ENCODE measurements at regions not wholly inside any gene's neighbourhood (a gene's known extent, or its start where the extent isn't known, plus 50 kb on each side); places are given as distances from the start of the nearest gene placed in this dataset.

GRCh38 chr2:40507432-40507831 lies 55.5 kb upstream of the SLC8A1 start:
- DNase-seq = no peak

DNA sequence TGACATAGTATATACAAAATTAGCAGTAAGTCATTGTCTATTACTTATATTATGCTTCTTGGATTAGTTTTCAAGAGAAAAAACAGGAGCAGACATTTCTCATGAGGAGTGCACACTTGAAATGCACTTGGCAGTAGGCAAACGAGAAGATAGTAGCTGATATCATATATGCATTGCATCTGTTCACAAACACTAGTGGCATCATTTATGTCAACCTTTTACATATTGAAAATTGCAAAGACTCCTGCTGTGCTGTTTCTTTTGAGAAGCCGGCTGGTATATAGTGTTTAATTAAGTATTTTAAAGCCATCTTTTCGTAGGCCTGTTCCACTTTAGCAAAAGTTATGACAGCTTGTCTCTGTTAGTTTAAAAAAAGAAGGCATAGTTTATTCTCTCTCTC lies 58.4 kb upstream of the SLC8A1 start:
- no peak for DNase-seq

- no peak for DNase-seq
Measured at GRCh38 chr2:40511661-40512213, 59.8 kb upstream of the SLC8A1 start.

GRCh38 chr2:40512256-40512655 lies 60.4 kb upstream of the SLC8A1 start:
- DNase-seq = no peak

DNA sequence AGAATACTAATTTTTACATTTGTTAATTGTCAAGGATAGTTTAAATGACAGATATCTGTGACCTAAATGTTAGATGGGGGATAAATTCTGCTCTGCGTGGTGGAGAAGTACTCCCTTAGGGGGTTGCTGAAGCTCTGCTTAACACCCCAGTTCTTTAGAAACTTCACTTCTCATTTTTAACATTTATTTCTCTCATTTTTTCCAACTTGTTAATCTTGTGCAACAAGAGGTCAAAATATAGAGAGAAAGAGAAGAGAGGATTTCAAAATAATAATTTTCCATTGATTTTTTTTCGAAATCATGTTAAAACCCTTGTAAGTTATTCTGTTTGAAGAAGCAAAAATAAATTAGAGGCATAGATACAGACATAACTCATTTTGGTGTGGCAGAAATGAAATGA lies 61.3 kb upstream of the SLC8A1 start:
- no peak for DNase-seq

- no peak for DNase-seq
Measured at GRCh38 chr2:40516604-40517003, 64.7 kb upstream of the SLC8A1 start.

DNA sequence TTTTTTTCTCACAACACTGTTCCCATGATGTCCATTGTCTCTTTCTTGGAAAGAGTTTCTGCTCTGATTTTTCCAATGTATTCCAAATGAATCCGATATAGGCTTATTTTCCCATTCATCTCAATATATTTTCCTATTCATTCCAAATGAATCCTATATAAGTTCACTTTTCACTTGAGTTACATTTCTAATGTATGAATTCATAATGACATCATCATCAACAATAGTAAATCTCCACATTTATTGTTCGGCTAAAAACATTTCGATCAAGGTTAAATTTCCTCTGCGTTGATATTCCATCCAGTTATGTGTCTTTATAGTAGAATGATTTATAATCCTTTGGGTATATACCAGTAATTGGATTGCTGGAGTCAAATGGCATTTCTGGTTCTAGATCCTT lies 76.7 kb upstream of the SLC8A1 start:
- DNase-seq = no peak

GRCh38 chr2:40531359-40531758 lies 79.5 kb upstream of the SLC8A1 start:
- no peak for DNase-seq

DNA sequence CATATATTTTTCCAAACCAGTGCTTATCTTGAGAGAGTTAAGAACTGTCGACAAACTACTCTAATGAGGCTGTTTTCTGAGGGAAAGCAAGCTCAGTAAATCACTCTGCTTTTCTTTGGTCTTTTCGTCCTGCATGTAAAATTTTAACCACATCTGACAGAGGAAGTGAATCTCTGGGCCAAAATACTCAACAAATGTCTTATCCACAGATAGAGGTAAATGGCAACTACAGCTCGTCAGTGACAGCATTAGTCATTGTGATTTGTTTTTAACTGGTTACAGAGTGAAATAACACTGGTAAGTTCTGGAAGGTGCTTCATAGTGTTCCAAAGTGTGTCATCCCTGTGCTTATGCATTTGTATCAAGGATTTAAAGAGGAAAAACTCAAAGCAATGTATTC lies 82.6 kb upstream of the SLC8A1 start:
- no peak for DNase-seq

- no peak for DNase-seq
Measured at GRCh38 chr2:40535972-40536371, 84.1 kb upstream of the SLC8A1 start.

DNA sequence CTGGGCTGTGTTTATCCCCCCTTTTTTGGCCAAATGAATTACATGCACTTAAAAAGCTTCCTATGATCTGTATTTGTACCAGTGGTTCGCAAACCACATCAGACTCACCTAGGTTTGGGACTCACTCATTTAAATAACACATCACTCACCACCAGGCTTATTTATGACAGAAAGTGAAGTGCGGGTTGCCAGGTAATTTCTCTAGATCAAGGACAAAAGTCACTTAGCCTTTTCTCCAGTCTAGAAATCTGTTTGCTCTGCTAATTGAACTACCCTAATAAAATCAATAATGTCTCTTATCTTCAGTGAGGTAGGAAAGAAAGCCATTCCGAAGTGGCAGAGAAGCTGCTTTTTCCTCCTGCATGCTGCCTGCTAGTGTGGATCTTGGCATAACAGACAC lies 88.1 kb upstream of the SLC8A1 start:
- DNase-seq = no peak

GRCh38 chr2:40543381-40543780 lies 91.5 kb upstream of the SLC8A1 start:
- DNase-seq = no peak

DNA sequence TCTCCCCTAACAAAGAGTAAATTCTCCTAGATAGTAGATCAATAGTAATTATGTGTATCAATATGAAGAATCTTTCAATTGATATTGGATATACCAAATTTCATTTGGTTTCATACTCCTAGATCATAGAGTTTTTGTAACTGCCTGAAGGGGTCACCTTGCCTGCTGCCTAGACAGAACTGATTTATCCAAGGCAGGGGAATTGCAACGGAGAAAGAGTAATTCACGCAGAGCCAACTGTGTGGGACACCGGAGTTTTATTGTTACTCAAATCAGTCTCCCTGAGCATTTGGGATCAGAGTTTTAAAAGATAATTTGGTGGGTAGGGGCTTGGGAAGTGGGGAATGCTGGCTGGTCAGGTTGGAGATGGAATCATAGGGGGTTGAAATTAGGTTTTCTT lies 92.2 kb upstream of the SLC8A1 start:
- DNase-seq = no peak

- no peak for DNase-seq
Measured at GRCh38 chr2:40545645-40546044, 93.8 kb upstream of the SLC8A1 start.

DNA sequence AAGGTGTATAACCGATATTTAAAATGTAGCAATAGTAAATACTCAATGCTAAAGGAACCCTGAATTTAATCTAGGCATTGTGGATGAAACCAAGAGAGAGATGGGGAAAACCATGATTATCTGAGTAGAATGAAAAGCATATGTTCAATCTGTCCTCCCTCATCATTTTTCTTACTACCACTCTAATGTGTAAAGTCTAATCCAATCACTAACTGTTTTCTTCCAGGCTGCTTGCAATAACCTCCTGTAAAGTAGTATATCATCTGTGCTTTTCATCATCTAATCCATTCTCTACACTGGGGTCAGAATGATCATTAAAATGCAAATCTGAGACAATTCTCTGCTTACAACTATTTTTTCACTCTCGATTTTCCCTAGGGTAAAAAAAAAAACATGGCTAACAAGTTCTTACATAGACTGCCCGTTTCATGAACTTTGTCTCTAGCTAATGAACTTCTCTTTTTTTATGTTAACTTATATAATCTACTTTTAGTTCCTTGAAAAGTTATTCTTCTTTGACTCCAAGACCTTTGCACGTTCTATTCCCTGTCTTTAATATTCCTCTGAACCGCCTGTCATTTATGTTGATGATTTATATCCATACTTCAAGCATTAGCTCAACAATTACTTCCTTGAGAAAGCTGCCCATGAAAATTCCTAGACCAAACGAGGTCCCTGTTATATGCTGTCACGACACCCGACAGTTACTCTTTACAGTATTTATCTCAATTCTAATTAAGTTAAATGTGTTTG lies 94.7 kb upstream of the SLC8A1 start:
- DNase-seq = no peak

DNA sequence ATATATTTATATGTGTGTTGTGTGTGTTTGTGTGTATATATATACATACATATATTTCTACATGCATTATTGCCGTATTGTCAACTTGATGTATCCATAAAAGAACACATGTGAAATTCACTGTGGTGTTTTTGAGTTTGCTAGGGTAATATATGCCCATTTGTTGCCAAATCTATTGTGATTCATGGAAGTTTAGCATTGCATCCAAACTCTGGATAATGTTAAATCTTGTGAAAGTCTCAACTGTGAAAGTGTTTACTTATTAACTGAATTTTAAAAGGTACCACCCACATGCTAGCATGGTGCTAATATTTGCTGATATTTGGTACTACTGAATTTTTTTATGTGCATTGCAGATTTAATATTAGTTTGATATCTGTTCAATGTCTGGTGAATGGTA lies 96.6 kb upstream of the SLC8A1 start:
- DNase-seq = no peak

- DNase-seq = no peak
Measured at GRCh38 chr2:40550085-40550484, 98.2 kb upstream of the SLC8A1 start.

- no peak for DNase-seq
Measured at GRCh38 chr2:40551081-40551480, 99.2 kb upstream of the SLC8A1 start.

GRCh38 chr2:40554665-40555294 lies 102.9 kb upstream of the SLC8A1 start:
- peak; percentile 61 for DNase-seq

GRCh38 chr2:40556293-40556692 lies 104.4 kb upstream of the SLC8A1 start:
- no peak for DNase-seq

GRCh38 chr2:40556739-40557138 lies 104.8 kb upstream of the SLC8A1 start:
- DNase-seq = no peak

DNA sequence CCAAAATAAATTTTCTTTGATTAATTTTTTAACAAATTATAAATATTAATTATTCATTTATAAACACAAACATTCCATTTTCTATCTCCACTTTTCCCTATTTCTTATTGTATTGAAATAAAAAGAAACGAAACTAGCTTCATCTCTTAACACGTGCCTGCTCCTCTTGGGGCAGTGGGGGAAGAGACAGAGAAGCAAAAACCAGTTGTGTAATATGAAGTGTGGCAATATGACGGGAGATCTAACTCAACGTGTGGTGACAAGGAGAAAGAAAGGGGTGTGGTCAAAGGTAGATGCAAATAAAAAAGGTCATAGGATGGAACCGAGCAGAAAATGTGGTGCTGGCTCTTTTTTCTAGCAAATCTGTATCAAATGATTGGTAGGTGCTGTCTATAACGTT lies 106.9 kb upstream of the SLC8A1 start:
- no peak for DNase-seq

GRCh38 chr2:40559175-40559574 lies 107.3 kb upstream of the SLC8A1 start:
- no peak for DNase-seq

GRCh38 chr2:40564184-40564583 lies 112.3 kb upstream of the SLC8A1 start:
- no peak for DNase-seq

GRCh38 chr2:40579247-40579646 lies 127.4 kb upstream of the SLC8A1 start:
- DNase-seq = no peak

Measured in activated CD4-positive, alpha-beta T cell treated with anti-CD3 and anti-CD28 coated beads, Interleukin-2, Interleukin-6, amounts not matched to agents 100 ng/mL and 50 ng/mL, durations not matched to agents 16 hours and 8 hours (primary cell).